Sigmoid colon (tissue), 4 donors: ENCODE measurements at regions not wholly inside any gene's neighbourhood (a gene's known extent, or its start where the extent isn't known, plus 50 kb on each side); places are given as distances from the start of the nearest gene placed in this dataset.

Experiments
- POLR2AphosphoS5 ChIP-seq, 4 donors: sonication (generic); formaldehyde crosslinking; IDR thresholded peaks; one replicate each; pipeline ENCODE4 v1.6.1; 2017; ENCODE audit warnings: antibody characterized with exemption in 4 of 4
- TF ChIP-seq, protein P1 (sequence below), 4 experiments: fragments of 450-650 bp in 3 of 4; fragments of 200-600 bp in 1 of 4; IDR thresholded peaks; one replicate each; pipeline ENCODE4 v1.5.1; 2016 to 2019; ENCODE audit warnings: antibody characterized with exemption in 4 of 4, mild to moderate bottlenecking in 3 of 4, moderate library complexity in 2 of 4

DNA sequence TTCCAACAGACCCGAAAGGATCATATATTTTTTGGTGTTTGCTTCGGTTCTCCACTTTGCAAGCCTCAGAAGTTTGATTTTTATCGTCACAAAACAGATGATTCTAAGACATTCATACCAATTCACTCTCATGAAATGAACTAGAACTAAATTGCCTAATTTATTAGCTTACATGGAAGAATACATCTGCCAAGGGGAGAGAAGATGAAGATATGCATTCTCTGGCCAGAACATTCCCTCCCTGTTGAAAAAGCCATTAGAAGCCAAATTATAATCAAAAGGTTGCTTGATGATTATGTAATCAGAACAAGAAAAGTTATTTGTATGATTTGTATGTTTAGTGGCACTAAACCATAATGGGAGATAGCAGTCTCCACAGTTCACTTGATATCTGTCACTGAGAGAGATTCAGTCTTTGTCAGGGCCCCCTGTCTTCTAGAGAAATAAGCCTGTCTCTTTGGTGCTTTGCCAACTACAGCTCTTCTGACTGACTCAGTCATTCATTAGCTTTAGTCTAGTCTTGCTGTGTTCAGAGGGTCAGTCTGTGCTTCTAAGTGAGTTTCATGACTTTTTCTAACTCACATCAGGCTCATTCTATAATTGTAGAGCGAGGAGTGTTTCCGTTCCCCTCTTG is 95.3 kb upstream of the GNAI1 start:
- TF ChIP-seq, protein P1, sequence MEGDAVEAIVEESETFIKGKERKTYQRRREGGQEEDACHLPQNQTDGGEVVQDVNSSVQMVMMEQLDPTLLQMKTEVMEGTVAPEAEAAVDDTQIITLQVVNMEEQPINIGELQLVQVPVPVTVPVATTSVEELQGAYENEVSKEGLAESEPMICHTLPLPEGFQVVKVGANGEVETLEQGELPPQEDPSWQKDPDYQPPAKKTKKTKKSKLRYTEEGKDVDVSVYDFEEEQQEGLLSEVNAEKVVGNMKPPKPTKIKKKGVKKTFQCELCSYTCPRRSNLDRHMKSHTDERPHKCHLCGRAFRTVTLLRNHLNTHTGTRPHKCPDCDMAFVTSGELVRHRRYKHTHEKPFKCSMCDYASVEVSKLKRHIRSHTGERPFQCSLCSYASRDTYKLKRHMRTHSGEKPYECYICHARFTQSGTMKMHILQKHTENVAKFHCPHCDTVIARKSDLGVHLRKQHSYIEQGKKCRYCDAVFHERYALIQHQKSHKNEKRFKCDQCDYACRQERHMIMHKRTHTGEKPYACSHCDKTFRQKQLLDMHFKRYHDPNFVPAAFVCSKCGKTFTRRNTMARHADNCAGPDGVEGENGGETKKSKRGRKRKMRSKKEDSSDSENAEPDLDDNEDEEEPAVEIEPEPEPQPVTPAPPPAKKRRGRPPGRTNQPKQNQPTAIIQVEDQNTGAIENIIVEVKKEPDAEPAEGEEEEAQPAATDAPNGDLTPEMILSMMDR (IDR thresholded peaks at IDR 0.05), result no peak
- TF ChIP-seq POLR2AphosphoS5 (IDR thresholded peaks at IDR 0.05), result no peak
